HepG2 (cell line): ENCODE measurements at regions not wholly inside any gene's neighbourhood (a gene's known extent, or its start where the extent isn't known, plus 50 kb on each side); places are given as distances from the start of the nearest gene placed in this dataset.

Experiments
- CTCF ChIP-seq: sonication (generic); formaldehyde crosslinking; IDR thresholded peaks from 2 replicates; pipeline ENCODE4 v1.5.0; 2020; ENCODE audit warnings: mild to moderate bottlenecking, missing genetic modification reagents, moderate library complexity
- EP300 ChIP-seq, 3 experiments: sonication (generic) in 1 of 3; formaldehyde crosslinking in 1 of 3; IDR thresholded peaks; 2 replicates each; pipeline versions ENCODE4 v1.5.1 to v1.6.1; 2011 to 2020; ENCODE audit warnings: low read depth in 2 of 3, low read length in 2 of 3, borderline replicate concordance in 1 of 3, improper control_type of control experiment in 1 of 3, mild to moderate bottlenecking in 1 of 3, missing genetic modification reagents in 1 of 3, moderate library complexity in 1 of 3
- HDAC2 ChIP-seq: sonication (generic); formaldehyde crosslinking; IDR thresholded peaks from 2 replicates; pipeline ENCODE4 v1.4.0; 2020; ENCODE audit warnings: missing genetic modification reagents

GRCh38 chr18:73829146-73829545, 318.5 kb downstream of the FBXO15 start:
- TF ChIP-seq CTCF (CRISPR knock-in tag), result no peak
- TF ChIP-seq HDAC2 (CRISPR knock-in tag), result no peak
- TF ChIP-seq EP300 (IDR thresholded peaks at IDR 0.05; ENCODE audit: low read depth in 2 of 2, low read length in 2 of 2), result no peak
- TF ChIP-seq EP300 (CRISPR knock-in tag; IDR thresholded peaks at IDR 0.05; ENCODE audit: borderline replicate concordance), result no peak
